ENCODE measurements at regions not wholly inside any gene's neighbourhood (a gene's known extent, or its start where the extent isn't known, plus 50 kb on each side); places are given as distances from the start of the nearest gene placed in this dataset.
"Not testable (repeated sequence)": the region's sequence is repeated elsewhere in the genome, so short reads cannot be mapped to it uniquely, and the experiment has no call there.

DNA sequence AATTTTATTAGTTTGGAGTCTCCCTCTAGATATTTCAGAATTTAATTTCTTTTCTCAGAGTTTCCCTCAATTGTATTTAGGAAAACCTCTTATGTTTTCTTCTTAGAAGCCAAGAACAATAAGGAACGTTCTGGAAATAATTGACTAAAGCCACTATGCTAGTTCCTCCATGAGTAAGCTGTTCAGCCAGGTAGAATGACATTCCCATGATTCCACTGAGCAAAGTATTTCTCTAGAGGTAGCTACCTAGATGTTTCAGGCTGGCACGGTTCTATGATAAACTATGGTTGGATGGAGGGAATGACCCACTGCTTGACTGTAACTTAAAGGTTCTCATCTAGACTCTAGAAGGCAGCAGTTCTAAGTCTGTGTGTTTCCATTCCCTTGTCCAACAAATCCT lies 62.4 kb downstream of the CLDN17 start:
- DNase-seq, result no peak

DNA sequence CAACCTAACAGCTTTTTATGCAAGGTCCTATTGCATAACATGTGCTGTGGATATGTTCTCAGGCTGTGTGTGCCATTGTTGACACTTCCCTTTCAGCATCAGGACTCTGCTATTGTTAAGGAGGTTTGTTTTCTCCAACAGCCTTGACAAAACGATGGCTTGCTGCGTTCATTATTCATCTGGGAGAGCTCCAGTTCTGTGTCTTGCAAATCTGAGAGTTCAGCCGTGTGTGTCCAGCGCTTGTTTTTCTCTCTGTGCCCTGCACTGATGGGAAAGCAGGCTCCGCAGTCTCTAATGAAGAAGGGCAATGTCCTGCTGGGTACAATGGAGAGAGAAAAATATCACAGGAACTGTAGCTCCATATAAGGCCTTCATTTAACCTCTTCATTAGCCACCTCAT lies 63.7 kb downstream of the CLDN17 start:
- no peak for DNase-seq

DNA sequence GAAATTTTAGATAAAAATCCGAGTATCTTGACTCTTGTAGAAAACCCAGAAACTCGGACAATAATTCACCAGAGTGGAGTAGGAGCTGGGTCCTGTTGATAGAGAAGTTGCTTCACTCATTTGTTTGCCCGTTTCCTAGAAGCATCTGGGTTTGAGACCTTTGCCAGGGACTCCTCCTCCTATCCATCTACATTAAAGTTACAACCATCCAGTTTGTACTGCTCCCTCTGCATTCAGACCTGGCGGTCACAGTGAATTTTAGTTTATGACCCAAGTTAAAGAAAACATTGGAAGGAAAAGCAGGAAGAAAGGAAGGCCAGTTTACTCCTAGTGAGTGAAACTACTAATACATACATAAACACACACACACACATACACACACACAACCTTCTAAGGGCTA lies 64.6 kb downstream of the CLDN17 start:
- DNase-seq, result no peak

DNA sequence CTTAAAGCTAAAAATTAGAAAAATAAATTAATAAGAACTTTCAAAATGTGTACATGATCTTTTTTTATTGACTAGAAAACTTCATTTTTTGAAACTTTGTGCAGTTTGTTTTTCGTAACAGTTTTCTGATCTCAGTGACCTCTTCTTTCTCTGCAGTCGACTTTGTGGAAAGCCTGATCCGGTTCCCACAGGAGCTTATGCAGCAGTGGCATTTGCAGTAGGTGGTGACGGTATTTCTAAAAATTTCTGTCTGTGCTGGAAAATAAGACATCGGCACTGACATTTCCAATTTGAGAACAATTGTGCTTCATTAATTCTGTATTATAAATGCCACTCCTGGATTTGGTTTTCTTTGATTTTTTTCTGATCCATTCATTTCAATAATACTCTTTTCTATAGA lies 68.8 kb downstream of the CLDN17 start:
- no peak for DNase-seq

DNA sequence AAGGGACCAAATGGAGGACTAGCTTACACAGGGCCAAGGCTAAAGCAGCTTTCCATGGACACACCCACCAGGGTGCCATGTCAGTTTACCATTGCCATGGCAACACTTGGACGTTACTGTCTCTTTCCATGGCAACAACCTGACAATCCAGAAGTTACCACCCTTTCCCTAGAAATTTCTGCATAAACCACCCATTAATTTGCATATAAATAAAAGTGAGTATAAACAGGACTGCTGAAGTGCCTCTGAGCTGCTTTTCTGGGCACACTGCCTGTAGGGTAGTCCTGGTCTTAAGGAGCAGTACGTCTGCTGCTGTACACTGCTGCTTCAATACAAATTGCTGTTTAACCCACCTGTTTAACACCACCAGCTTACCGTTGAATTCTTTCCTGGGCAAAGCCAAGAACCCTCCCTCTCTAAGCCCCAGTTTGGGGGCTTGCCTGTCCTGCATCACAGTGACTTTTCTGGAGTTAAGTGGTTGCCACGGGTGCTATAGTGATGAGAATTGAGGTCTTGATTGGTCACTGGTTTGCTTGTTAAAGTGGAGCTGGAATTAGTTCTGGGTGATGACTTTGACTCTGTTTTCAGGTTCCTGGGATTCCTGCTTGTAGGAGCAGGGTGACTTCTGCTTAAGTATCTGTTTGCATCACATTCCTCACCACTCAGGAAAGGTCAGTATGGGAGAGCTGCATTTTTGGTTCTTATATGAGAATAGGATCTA lies 83.2 kb downstream of the CLDN17 start:
- no peak for DNase-seq

DNA sequence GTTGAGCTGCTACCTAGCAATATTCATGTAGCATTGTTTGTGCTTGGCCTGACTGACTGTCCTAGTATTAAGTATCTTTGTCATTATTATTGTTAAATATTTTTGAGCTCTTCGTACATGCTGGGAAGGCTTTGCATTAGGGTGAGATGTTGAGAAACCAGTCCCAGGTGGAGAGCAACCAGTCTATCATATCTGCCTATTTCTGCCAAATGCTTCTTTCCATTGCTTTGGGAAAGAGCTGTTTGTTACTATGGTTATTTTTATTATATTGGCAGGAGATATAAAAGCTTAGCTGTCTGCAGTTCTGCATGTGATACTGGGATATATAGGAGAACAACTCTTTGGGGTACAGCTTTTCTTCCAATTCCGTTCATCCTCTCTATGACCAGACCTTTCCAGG lies 85.1 kb downstream of the CLDN17 start:
- no peak for DNase-seq

DNA sequence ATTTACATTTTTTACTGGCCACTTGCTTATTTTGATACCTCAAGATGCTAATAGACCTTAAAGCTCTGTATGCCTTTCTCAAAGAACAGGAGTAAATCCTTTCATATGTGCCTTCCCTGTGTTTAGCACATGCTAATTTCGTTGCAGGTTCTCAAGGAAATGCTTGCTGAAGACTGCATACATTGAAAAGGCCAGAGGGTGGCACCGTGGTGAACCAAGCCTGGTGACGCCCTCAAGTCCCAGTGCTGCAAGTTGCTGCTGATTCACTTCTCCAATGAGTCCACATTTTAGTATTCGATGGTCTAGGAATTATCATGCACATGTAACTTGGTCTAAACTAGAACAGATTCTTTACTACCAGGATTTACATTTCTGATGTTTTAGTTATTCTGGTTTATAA lies 94.1 kb downstream of the CLDN17 start:
- peak in 1 of 2 experiments; percentile 2 for DNase-seq

DNA sequence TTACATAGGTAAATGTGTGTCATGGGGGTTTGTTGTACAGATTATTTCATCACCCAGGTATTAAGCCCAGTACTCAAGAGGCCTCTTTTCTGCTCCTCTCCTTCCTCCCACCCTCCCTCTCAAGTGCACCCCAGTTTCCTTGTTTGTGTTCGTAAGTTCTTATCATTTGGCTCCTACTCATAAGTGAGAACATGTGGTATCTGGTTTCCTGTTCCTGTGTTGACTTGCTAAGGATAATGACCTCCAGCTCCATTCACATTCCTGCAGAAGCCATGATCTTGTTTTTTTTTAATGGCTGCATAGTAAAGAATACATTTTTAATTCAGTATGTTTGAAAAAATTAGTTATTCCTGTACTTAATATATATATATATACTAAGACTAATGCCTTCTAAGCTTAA lies 107.7 kb downstream of the CLDN17 start:
- no peak for DNase-seq

DNA sequence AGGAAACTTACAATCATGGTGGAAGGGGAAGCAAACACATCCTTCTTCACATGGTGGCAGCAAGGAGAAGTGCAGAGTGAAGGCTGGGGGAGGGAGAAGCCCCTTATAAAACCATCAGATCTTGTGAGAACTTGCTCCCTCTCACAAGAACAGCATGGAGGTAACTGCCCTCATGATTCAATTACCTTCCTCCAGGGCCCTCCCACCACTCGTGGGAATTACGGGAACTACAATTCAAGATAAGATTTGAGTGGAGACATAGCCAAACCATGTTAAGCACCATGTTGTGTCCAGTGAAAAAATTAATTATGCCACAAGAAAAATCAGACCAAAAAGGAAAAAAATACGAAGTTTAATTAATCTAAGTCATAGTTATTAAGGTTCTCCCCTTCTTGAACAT lies 109.5 kb downstream of the CLDN17 start:
- DNase-seq, result no peak

DNA sequence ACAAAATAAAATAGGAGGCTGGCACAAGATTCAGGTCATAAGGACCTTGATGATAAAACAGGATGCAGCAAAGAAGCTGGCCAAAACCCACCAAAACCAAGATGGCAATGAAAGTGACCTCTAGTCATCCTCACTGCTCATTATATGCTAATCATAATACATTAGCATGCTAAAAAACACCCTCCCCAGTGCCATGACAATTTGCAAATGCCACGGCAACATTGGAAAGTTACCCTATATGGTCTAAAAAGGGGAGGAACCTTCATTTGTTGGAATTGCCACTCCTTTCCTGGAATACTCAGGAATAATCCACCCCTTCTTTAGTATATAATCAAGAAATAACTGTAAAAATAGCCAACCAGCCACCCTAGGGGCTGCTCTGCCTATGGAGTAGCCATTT lies 108.8 kb upstream of the GRIK1 start:
- DNase-seq, result no peak

DNA sequence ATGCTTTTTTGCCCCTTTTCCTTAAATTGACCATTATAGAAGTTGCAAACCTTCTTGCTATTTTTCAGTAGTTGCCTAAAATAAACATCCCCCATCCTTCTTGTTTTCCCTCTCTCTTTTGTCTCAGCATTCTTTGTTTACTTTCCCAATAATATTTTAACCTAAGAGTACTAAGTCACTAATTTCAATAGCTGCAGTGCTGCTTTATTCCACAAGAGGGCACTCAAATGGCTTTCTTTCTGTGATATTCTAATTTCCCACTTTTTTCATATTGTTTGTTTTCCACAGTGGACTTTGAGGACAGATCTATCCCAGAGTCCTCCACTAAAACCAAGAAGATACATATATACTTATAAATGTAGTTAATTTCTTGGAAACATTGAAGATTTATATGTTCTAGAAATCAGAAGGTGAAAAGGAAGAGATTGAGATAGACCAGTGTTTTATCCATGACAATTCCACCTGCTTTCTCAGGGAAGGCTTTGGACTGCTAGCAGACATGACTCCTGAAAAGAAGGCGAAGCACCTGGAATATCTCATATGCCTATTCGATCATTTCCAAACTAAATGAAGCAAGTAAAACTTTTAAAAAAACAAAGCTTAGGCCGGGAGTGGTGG lies 104.8 kb upstream of the GRIK1 start:
- DNase-seq, result peak in 1 of 2 experiments; percentile 23

DNA sequence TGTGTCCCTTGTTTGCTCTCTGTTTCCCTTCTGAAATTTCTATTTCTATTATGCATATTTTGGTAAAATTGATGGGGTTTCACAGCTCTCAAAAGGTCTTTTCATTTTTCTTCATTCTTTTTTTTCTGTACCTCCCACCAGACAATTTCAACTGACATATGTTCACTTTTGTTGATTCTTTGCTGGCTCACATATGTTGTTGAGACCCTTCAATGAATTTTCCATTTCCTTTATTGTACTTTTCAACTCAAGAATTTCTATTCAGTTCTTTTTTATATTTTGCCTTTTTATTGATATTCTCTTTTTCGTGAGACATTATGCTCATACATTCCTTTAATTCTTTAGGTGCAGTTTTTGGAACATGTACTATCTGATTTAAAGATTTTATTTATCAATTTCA lies 102.6 kb upstream of the GRIK1 start:
- DNase-seq, result no peak

DNA sequence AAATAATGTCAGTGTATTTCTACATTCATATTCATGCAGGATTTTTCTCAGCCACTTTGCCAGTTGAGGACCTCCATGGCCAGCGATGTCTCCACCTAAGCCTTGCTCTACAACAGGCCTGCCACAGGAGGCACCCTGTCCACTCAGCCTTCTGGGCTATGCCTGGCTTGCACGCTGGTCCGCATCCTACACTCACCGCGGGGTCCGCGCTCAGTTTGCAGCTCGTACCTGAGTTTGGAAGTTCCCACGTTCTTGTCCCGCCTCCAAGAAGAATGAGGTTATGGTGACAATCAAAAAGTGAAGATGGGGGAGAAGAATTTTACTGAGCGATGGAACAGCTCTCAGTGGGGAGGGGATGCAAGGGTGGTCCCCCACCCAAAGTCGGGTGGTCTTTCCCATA lies 93.6 kb upstream of the GRIK1 start:
- no peak for DNase-seq

DNA sequence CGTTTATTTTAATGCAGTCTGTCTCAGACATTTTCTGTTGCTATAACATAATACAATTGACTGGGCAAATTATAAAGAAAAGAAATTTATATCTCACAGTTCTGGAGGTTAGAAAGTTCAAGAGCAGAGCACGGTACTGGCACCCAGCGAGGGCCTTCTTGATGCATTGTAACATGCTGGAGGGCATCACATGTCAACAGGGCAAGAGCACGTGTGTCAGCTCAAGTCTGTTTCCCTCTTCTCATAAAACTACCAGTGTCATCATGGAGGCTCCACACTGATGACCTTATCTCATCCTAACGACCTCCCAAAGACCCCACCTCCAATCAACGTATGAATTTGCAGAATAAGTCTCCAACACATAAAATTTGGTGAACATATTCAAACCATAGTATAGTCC lies 90.6 kb upstream of the GRIK1 start:
- no peak for DNase-seq

DNA sequence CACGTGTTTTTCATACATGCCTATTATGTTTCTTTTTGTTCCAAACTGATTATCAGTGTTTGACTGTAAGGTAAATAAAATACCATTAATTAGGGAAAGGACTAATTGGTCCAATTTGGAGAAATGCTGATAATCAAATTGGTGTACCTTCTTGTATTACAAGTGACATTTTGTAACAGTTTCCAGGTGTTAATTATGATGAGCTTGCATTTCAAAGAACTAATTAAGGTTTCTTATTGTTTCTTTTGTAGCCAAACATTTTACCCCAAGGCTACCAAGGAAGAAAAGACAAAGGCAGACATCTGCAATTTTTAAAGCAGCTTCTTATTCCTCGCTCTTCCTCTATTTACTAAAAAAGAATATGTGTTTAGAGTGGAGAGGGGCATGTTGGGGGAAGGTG lies 88.7 kb upstream of the GRIK1 start:
- DNase-seq, result no peak

DNA sequence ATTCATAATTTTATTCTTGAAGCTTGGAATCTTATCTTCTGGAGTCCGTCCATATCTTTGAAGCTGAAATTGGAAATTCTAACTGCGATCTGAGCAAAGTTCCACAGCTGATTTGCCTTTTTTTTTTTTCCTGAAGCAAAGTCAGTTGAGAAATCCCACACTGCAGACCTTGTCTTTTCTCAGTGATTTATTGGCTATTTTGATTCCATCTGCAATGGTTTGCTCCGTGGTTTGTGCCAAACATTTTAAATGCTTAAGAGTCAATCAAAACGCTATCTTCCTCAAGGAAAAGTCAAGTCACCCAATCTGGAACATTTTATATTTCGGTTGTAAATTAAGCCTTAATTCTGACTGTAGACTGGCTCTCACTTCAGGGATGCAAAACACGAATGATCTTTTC lies 88.2 kb upstream of the GRIK1 start:
- no peak for DNase-seq

DNA sequence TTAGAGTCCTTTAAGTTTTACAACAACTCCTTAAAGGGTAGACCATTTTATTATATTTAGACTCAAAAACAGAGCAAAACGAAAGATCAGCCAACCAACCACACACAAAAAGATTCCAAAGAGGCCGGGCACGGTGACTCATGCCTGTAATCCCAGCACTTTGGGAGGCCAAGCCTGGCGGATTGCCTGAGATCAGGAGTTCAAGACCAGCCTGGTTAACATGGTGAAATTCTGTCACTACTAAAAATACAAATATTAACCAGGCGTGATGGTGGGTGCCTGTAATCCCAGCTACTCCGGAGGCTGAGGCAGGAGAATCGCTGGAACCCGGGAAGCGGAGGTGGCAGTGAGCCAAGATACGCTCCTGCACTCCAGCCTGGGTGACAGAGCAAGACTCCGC lies 83.3 kb upstream of the GRIK1 start:
- not testable (repeated sequence) for DNase-seq

DNA sequence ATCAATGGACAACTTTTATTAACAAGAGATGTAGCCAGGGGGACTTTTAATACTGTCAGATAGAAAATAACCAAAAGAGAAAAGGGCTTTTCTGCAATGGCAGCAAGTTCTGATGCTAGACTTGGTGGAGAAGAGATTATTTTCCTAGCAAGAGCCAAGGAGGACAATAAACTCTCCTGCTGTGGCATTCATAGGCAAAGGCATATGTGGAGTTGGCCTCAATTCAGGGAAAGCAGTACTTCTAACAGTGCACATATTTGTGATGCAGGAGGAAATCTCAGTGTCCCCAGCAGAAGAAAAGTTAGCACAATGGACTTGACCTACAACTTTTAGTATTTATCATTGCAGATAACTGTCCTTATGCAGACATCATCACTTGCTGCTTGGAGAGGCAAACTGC lies 75.1 kb upstream of the GRIK1 start:
- no peak for DNase-seq

DNA sequence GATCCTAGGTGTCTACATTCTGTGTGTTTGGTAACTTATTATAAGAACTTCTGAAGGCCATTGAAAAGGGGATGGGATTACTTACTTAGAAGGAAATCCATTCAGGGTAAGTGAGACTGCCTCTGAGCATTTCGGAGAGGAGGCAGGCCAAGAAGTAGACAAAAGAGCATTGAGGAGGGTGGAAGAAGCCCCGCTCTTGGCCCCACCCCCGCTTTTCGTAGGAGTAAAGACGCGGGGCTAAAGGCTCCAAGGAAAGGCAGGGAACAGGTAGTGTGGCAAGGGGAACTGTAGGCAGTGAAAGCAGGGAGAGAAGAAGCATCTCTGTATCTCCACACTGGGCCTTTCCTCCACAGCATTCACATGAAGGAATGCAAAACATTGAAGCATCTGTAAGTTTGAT lies 51.8 kb upstream of the GRIK1 start:
- no peak for DNase-seq

DNA sequence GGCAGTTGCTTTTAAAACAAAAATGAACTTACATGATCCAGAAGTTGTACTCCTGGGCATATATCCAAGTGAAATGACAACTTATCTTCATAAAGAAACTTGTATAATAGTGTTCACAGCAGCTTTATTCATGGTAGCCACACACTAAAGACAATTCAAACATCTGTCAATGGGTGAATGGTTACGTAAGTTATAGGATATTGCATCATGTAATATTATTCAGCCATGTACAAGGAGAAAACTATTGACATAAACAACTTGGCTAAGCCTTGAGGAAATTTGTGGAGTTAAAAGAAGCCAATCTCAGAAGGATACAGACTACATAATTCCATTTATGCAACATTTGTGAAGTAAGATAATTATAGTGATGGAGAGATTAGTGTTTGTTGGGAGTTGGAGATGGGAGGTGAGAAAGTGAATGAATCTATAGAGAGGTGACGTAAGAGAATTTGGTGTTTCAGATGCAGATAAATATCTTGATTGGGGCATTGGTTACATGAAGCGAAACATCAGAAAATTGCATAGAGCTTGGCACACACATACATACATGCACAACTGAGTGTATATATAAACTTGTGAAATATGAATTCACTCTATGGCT lies 49.9 kb upstream of the GRIK1 start:
- DNase-seq, result no peak

Data from SW 1271 (cell line).